ENCODE measurements at regions not wholly inside any gene's neighbourhood (a gene's known extent, or its start where the extent isn't known, plus 50 kb on each side); places are given as distances from the start of the nearest gene placed in this dataset.

- no peak for TF ChIP-seq BACH2 (CRISPR knock-in tag; IDR thresholded peaks at IDR 0.05; ENCODE audit: borderline replicate concordance)
- TF ChIP-seq, protein P1, sequence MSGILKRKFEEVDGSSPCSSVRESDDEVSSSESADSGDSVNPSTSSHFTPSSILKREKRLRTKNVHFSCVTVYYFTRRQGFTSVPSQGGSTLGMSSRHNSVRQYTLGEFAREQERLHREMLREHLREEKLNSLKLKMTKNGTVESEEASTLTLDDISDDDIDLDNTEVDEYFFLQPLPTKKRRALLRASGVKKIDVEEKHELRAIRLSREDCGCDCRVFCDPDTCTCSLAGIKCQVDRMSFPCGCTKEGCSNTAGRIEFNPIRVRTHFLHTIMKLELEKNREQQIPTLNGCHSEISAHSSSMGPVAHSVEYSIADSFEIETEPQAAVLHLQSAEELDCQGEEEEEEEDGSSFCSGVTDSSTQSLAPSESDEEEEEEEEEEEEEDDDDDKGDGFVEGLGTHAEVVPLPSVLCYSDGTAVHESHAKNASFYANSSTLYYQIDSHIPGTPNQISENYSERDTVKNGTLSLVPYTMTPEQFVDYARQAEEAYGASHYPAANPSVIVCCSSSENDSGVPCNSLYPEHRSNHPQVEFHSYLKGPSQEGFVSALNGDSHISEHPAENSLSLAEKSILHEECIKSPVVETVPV (CRISPR knock-in tag; IDR thresholded peaks at IDR 0.05), result no peak
- TF ChIP-seq GLIS3 (CRISPR knock-in tag; IDR thresholded peaks at IDR 0.05), result no peak
- TF ChIP-seq RARB (CRISPR knock-in tag; IDR thresholded peaks at IDR 0.05), result no peak
- TF ChIP-seq ZNF70 (CRISPR knock-in tag; IDR thresholded peaks at IDR 0.05), result no peak
- TF ChIP-seq ZFP3 (CRISPR knock-in tag; IDR thresholded peaks at IDR 0.05), result no peak
- TF ChIP-seq CSDC2 (CRISPR knock-in tag; IDR thresholded peaks at IDR 0.05), result no peak
- TF ChIP-seq ARNTL (CRISPR knock-in tag; IDR thresholded peaks at IDR 0.05; ENCODE audit: borderline replicate concordance, low read depth), result no peak
- TF ChIP-seq ZFP30 (CRISPR knock-in tag; IDR thresholded peaks at IDR 0.05), result no peak
- TF ChIP-seq, protein P2, sequence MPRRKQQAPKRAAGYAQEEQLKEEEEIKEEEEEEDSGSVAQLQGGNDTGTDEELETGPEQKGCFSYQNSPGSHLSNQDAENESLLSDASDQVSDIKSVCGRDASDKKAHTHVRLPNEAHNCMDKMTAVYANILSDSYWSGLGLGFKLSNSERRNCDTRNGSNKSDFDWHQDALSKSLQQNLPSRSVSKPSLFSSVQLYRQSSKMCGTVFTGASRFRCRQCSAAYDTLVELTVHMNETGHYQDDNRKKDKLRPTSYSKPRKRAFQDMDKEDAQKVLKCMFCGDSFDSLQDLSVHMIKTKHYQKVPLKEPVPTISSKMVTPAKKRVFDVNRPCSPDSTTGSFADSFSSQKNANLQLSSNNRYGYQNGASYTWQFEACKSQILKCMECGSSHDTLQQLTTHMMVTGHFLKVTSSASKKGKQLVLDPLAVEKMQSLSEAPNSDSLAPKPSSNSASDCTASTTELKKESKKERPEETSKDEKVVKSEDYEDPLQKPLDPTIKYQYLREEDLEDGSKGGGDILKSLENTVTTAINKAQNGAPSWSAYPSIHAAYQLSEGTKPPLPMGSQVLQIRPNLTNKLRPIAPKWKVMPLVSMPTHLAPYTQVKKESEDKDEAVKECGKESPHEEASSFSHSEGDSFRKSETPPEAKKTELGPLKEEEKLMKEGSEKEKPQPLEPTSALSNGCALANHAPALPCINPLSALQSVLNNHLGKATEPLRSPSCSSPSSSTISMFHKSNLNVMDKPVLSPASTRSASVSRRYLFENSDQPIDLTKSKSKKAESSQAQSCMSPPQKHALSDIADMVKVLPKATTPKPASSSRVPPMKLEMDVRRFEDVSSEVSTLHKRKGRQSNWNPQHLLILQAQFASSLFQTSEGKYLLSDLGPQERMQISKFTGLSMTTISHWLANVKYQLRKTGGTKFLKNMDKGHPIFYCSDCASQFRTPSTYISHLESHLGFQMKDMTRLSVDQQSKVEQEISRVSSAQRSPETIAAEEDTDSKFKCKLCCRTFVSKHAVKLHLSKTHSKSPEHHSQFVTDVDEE (CRISPR knock-in tag; IDR thresholded peaks at IDR 0.05), result no peak
- TF ChIP-seq TCF4 (CRISPR knock-in tag; IDR thresholded peaks at IDR 0.05; ENCODE audit: borderline replicate concordance), result no peak
- TF ChIP-seq CREB5 (CRISPR knock-in tag; IDR thresholded peaks at IDR 0.05; ENCODE audit: low read depth), result no peak
- TF ChIP-seq SNAI2 (CRISPR knock-in tag; IDR thresholded peaks at IDR 0.05), result no peak
- TF ChIP-seq PPARA (CRISPR knock-in tag; IDR thresholded peaks at IDR 0.05; ENCODE audit: borderline replicate concordance), result no peak
- TF ChIP-seq ISL1 (CRISPR knock-in tag; IDR thresholded peaks at IDR 0.05), result no peak
- no peak for TF ChIP-seq PATZ1 (CRISPR knock-in tag; IDR thresholded peaks at IDR 0.05; ENCODE audit: borderline replicate concordance)
- no peak for TF ChIP-seq ESRRG (CRISPR knock-in tag; IDR thresholded peaks at IDR 0.05)
- TF ChIP-seq POU6F1 (CRISPR knock-in tag; IDR thresholded peaks at IDR 0.05; ENCODE audit: borderline replicate concordance, low read depth), result no peak
- TF ChIP-seq TOX (CRISPR knock-in tag; IDR thresholded peaks at IDR 0.05; ENCODE audit: borderline replicate concordance), result no peak
- ATAC-seq, result no peak
Observed at GRCh38 chr6:98454809-98455322, 379.5 kb upstream of the POU3F2 start.

DNA sequence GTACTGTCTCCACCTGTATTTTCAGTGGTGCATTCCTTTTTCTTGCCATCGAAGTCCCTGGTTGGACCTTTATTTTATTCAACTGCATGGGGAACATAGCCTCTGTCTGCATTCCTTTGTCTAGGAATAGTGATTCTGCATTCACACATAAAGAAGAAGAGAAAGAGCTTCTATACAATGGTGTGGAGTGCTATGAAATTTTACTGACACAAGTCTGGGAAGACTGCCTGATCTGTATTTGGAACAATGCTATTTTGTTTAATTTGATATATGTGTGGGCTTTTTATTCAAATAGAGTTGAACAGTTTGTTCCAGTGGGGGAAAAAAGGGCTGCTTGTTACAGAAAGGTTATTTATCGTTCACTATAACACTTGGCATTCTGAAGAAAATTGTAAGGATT lies 375.7 kb upstream of the POU3F2 start:
- TF ChIP-seq, protein P1 (CRISPR knock-in tag; IDR thresholded peaks at IDR 0.05), result no peak
- TF ChIP-seq RARB (CRISPR knock-in tag; IDR thresholded peaks at IDR 0.05), result no peak
- no peak for TF ChIP-seq ESRRG (CRISPR knock-in tag; IDR thresholded peaks at IDR 0.05)
- no peak for TF ChIP-seq CREB5 (CRISPR knock-in tag; IDR thresholded peaks at IDR 0.05; ENCODE audit: low read depth)
- no peak for TF ChIP-seq CSDC2 (CRISPR knock-in tag; IDR thresholded peaks at IDR 0.05)
- TF ChIP-seq ISL1 (CRISPR knock-in tag; IDR thresholded peaks at IDR 0.05), result no peak
- TF ChIP-seq TCF4 (CRISPR knock-in tag; IDR thresholded peaks at IDR 0.05; ENCODE audit: borderline replicate concordance), result no peak
- TF ChIP-seq ZFP3 (CRISPR knock-in tag; IDR thresholded peaks at IDR 0.05), result no peak
- ATAC-seq, result no peak

Data from SK-N-SH treated with all-trans-retinoic acid at 6 μM for 48 hours (cell line).